ENCODE measurements at regions not wholly inside any gene's neighbourhood (a gene's known extent, or its start where the extent isn't known, plus 50 kb on each side); places are given as distances from the start of the nearest gene placed in this dataset.

DNA sequence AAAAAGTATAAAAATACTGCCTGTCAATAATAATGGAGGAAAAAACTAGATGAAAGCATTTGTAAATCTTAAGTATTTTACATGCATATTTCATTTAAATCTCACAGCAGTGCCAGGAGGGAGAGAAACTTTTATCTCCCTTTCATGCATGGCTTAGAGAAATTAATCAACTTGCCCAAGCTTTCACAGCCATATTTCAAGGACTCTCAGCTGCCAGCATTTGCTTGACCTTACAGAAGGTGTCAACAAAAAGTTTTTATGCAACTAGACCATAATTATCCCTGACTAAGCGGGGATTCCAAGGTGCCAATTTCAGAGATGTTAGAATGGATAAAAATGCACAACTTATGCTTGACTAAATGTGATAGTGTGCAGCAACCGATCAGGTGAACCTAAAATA lies 125.4 kb downstream of the ZFAND4 start:
- TF ChIP-seq, protein P1, sequence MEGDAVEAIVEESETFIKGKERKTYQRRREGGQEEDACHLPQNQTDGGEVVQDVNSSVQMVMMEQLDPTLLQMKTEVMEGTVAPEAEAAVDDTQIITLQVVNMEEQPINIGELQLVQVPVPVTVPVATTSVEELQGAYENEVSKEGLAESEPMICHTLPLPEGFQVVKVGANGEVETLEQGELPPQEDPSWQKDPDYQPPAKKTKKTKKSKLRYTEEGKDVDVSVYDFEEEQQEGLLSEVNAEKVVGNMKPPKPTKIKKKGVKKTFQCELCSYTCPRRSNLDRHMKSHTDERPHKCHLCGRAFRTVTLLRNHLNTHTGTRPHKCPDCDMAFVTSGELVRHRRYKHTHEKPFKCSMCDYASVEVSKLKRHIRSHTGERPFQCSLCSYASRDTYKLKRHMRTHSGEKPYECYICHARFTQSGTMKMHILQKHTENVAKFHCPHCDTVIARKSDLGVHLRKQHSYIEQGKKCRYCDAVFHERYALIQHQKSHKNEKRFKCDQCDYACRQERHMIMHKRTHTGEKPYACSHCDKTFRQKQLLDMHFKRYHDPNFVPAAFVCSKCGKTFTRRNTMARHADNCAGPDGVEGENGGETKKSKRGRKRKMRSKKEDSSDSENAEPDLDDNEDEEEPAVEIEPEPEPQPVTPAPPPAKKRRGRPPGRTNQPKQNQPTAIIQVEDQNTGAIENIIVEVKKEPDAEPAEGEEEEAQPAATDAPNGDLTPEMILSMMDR (IDR thresholded peaks at IDR 0.05), result no peak
- TF ChIP-seq POLR2AphosphoS5 (IDR thresholded peaks at IDR 0.05) (no peak), POLR2A (IDR thresholded peaks at IDR 0.05) (no peak)
